Panc1 (cell line): ENCODE measurements at regions not wholly inside any gene's neighbourhood (a gene's known extent, or its start where the extent isn't known, plus 50 kb on each side); places are given as distances from the start of the nearest gene placed in this dataset.

Experiments used
- CTCF ChIP-seq: fragments of 450-650 bp; IDR thresholded peaks from 2 replicates; pipeline ENCODE4 v1.5.1; 2017; ENCODE audit warnings: mild to moderate bottlenecking
- POLR2AphosphoS5 ChIP-seq: IDR thresholded peaks from 2 replicates; pipeline ENCODE4 v1.6.1; 2012; ENCODE audit warnings: mild to moderate bottlenecking, low read depth, low read length, moderate library complexity
- SIN3A ChIP-seq: IDR thresholded peaks from 2 replicates; pipeline ENCODE4 v1.6.1; 2012; ENCODE audit warnings: low read depth, mild to moderate bottlenecking, low read length, moderate library complexity, borderline replicate concordance; ENCODE audit not compliant: insufficient read depth
- TCF7L2 ChIP-seq: IDR thresholded peaks from 2 replicates; pipeline ENCODE4 v1.6.1; 2011; ENCODE audit warnings: mild to moderate bottlenecking, low read depth, low read length, inconsistent platforms

- TF ChIP-seq CTCF (no peak), POLR2AphosphoS5 (no peak), SIN3A (no peak), TCF7L2 (no peak)
Observed at GRCh38 chr12:68392376-68392775, 60.2 kb upstream of the MDM1 start.
